OCI-LY1 (cell line): ENCODE measurements at regions not wholly inside any gene's neighbourhood (a gene's known extent, or its start where the extent isn't known, plus 50 kb on each side); places are given as distances from the start of the nearest gene placed in this dataset.

Experiments used
- EZH2 ChIP-seq: fragments of 200-600 bp; sonication (generic), shearing (Covaris generic); IDR thresholded peaks from 2 replicates; pipeline ENCODE4 v1.8.0; 2017; ENCODE audit warnings: borderline replicate concordance, mixed run types, mild to moderate bottlenecking, antibody characterized with exemption, low read length, moderate library complexity, mixed read lengths
- TF ChIP-seq, protein P1 (sequence below): fragments of 200-600 bp; sonication (generic), shearing (Covaris generic); IDR thresholded peaks from 2 replicates; pipeline ENCODE4 v1.5.1; 2017; ENCODE audit warnings: mild to moderate bottlenecking, antibody characterized with exemption, low read length, moderate library complexity, mixed read lengths

DNA sequence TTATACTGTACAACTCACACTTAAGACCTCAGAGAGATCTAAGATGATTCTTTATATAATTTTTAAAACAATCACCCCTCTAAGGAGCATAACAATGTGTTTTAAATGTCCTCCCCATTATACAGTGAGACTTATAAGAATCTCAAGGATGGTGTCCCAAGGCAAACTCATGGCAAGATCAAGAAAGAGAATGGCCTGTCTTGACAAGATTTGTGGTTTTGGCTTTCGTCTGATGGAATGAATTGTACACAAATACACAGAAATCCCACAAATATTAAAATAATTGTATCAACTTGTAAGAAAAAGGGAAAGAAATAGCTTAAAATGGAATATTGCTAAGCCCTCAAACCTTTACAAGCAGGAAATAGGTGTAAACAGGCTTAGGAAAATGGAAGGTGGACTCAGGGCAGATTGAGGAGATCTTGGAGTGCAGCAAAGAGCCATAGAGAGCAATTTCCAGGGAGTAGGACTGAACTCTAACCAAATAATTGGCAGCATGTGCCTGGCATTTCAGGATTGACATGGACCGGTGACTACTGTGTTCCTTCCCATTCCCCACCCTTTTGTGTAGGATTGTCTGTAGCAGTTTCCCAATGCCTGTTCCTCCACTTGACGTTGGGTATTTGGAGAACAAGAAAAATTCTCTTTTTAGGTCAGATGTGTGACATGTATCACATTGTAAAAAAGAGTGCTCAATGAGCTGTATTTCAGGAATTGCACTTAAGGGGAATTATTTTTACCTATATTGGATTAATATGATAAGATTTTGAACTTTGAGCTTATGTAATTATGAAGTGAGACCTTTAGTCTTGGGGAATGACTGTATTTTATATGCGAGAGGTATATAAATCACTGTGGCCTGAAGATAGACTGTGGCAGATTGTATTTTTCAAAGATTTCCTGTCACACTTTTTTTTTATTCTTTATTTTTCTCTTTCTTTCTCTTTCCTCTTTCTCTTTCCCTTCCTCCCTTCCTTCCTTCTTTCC, 317.8 kb upstream of the SLITRK3 start:
- TF ChIP-seq, protein P1, sequence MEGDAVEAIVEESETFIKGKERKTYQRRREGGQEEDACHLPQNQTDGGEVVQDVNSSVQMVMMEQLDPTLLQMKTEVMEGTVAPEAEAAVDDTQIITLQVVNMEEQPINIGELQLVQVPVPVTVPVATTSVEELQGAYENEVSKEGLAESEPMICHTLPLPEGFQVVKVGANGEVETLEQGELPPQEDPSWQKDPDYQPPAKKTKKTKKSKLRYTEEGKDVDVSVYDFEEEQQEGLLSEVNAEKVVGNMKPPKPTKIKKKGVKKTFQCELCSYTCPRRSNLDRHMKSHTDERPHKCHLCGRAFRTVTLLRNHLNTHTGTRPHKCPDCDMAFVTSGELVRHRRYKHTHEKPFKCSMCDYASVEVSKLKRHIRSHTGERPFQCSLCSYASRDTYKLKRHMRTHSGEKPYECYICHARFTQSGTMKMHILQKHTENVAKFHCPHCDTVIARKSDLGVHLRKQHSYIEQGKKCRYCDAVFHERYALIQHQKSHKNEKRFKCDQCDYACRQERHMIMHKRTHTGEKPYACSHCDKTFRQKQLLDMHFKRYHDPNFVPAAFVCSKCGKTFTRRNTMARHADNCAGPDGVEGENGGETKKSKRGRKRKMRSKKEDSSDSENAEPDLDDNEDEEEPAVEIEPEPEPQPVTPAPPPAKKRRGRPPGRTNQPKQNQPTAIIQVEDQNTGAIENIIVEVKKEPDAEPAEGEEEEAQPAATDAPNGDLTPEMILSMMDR: no peak
- no peak for TF ChIP-seq EZH2
